ENCODE measurements at regions not wholly inside any gene's neighbourhood (a gene's known extent, or its start where the extent isn't known, plus 50 kb on each side); places are given as distances from the start of the nearest gene placed in this dataset.

- H3K23ac ChIP-seq (ENCODE audit: low read depth, low read length, poor library complexity) = no peak overlapping the region
- H3K27ac ChIP-seq (replicated peaks; ENCODE audit: low read length) = no peak overlapping the region
- H4K91ac ChIP-seq (ENCODE audit: low read depth, low read length, poor library complexity) = no peak overlapping the region
- no peaks in the 10 kb centered on the region for H3K79me1 ChIP-seq (ENCODE audit: low read depth, low read length)
- no peak overlapping the region for H3K14ac ChIP-seq (ENCODE audit: low read length)
- no peak overlapping the region for H2BK120ac ChIP-seq (ENCODE audit: low read depth, low read length)
- WGBS, 2 donors (ENCODE audit: extremely low coverage in 2 of 2, insufficient read length in 2 of 2, insufficient replicate concordance in 1 of 2) = no CpG with 5 or more reads among the region's 21 CpGs
- no peak overlapping the region for H2AFZ ChIP-seq (ENCODE audit: low read length)
- no peak overlapping the region for H4K8ac ChIP-seq (ENCODE audit: low read depth, low read length)
- no peak overlapping the region for H2BK12ac ChIP-seq (ENCODE audit: low read length)
- no peak for DNase-seq (ENCODE audit: low spot score)
- H3K9me3 ChIP-seq (replicated peaks in 1 of 2; ENCODE audit: control insufficient read depth in 2 of 2, insufficient read depth in 1 of 2, low read depth in 1 of 2, low read length in 2 of 2) = no peaks in the 10 kb centered on the region
- no peak overlapping the region for H3K18ac ChIP-seq (ENCODE audit: low read length)
- H2AK5ac ChIP-seq (ENCODE audit: low read depth, low read length) = no peak overlapping the region
- no peak overlapping the region for H3K4ac ChIP-seq (ENCODE audit: low read length)
- peaks cover 0 to 25% (median 0%) of the 10 kb centered on the region in 3 experiments for H3K27me3 ChIP-seq (ENCODE audit: control insufficient read depth in 3 of 3, insufficient read depth in 3 of 3, low read depth in 1 of 3, low read length in 3 of 3)
- no peaks in the 10 kb centered on the region for H3K36me3 ChIP-seq (replicated peaks in 1 of 2; ENCODE audit: control insufficient read depth in 2 of 2, insufficient read depth in 2 of 2, low read length in 2 of 2)
- no peak overlapping the region for H3K4me2 ChIP-seq (ENCODE audit: insufficient read depth, low read length, poor library complexity, severe bottlenecking)
- no peak overlapping the region for H2BK5ac ChIP-seq (ENCODE audit: low read length)
- H2BK15ac ChIP-seq (ENCODE audit: low read length) = no peak overlapping the region
- no peak overlapping the region for H3K4me3 ChIP-seq (ENCODE audit: low read length in 2 of 2)
- no peaks in the 10 kb centered on the region for H3K4me1 ChIP-seq (ENCODE audit: control insufficient read depth in 2 of 2, insufficient read depth in 1 of 2, low read depth in 1 of 2, low read length in 2 of 2)
- H3K9ac ChIP-seq (ENCODE audit: low read depth, low read length, poor library complexity) = no peak overlapping the region
These were observed 132.6 kb downstream of the NR2F2 start for GRCh38 chr15:96462768-96463750.

GRCh38 chr15:96466389-96466947 is 136.0 kb downstream of the NR2F2 start:
- Histone ChIP-seq H4K8ac (ENCODE audit: low read depth, low read length) (no peak overlapping the region), H3K9me3 (replicated peaks in 1 of 2; ENCODE audit: control insufficient read depth in 2 of 2, insufficient read depth in 1 of 2, low read depth in 1 of 2, low read length in 2 of 2) (no peaks in the 10 kb centered on the region), H3K23ac (ENCODE audit: low read depth, low read length, poor library complexity) (no peak overlapping the region), H3K9ac (ENCODE audit: low read depth, low read length, poor library complexity) (no peak overlapping the region), H4K91ac (ENCODE audit: low read depth, low read length, poor library complexity) (no peak overlapping the region), H2BK15ac (ENCODE audit: low read length) (no peak overlapping the region), H3K27me3 (ENCODE audit: control insufficient read depth in 3 of 3, insufficient read depth in 3 of 3, low read depth in 1 of 3, low read length in 3 of 3) (peaks cover 0 to 29% (median 0%) of the 10 kb centered on the region in 3 experiments), H3K36me3 (replicated peaks in 1 of 2; ENCODE audit: control insufficient read depth in 2 of 2, insufficient read depth in 2 of 2, low read length in 2 of 2) (no peaks in the 10 kb centered on the region), H3K27ac (replicated peaks; ENCODE audit: low read length) (no peak overlapping the region), H3K14ac (ENCODE audit: low read length) (no peak overlapping the region), H3K4ac (ENCODE audit: low read length) (no peak overlapping the region), H2BK12ac (ENCODE audit: low read length) (no peak overlapping the region), H3K79me1 (ENCODE audit: low read depth, low read length) (no peaks in the 10 kb centered on the region), H2AK5ac (ENCODE audit: low read depth, low read length) (no peak overlapping the region), H3K18ac (ENCODE audit: low read length) (no peak overlapping the region), H3K4me2 (ENCODE audit: insufficient read depth, low read length, poor library complexity, severe bottlenecking) (no peak overlapping the region), H2BK5ac (ENCODE audit: low read length) (no peak overlapping the region), H2BK120ac (ENCODE audit: low read depth, low read length) (no peak overlapping the region), H3K4me1 (ENCODE audit: control insufficient read depth in 2 of 2, insufficient read depth in 1 of 2, low read depth in 1 of 2, low read length in 2 of 2) (no peaks in the 10 kb centered on the region), H3K4me3 (ENCODE audit: low read length in 2 of 2) (no peak overlapping the region), H2AFZ (ENCODE audit: low read length) (no peak overlapping the region)
- no CpG with 5 or more reads among the region's 4 CpGs for WGBS, 2 donors (ENCODE audit: extremely low coverage in 2 of 2, insufficient read length in 2 of 2, insufficient replicate concordance in 1 of 2)
- DNase-seq (ENCODE audit: low spot score) = no peak

- Histone ChIP-seq H3K27me3 (ENCODE audit: control insufficient read depth in 3 of 3, insufficient read depth in 3 of 3, low read depth in 1 of 3, low read length in 3 of 3) (peaks cover 0 to 25% (median 0%) of the 10 kb centered on the region in 3 experiments), H2AFZ (ENCODE audit: low read length) (no peak overlapping the region), H3K4me3 (ENCODE audit: low read length in 2 of 2) (no peak overlapping the region), H3K14ac (ENCODE audit: low read length) (no peak overlapping the region), H2BK12ac (ENCODE audit: low read length) (no peak overlapping the region), H3K27ac (replicated peaks; ENCODE audit: low read length) (no peak overlapping the region), H3K36me3 (replicated peaks in 1 of 2; ENCODE audit: control insufficient read depth in 2 of 2, insufficient read depth in 2 of 2, low read length in 2 of 2) (no peaks in the 10 kb centered on the region), H2BK120ac (ENCODE audit: low read depth, low read length) (no peak overlapping the region), H3K9me3 (replicated peaks in 1 of 2; ENCODE audit: control insufficient read depth in 2 of 2, insufficient read depth in 1 of 2, low read depth in 1 of 2, low read length in 2 of 2) (no peaks in the 10 kb centered on the region), H3K9ac (ENCODE audit: low read depth, low read length, poor library complexity) (no peak overlapping the region), H3K79me1 (ENCODE audit: low read depth, low read length) (no peaks in the 10 kb centered on the region), H3K23ac (ENCODE audit: low read depth, low read length, poor library complexity) (no peak overlapping the region), H2AK5ac (ENCODE audit: low read depth, low read length) (no peak overlapping the region), H2BK5ac (ENCODE audit: low read length) (no peak overlapping the region), H3K4me1 (ENCODE audit: control insufficient read depth in 2 of 2, insufficient read depth in 1 of 2, low read depth in 1 of 2, low read length in 2 of 2) (no peaks in the 10 kb centered on the region), H4K8ac (ENCODE audit: low read depth, low read length) (no peak overlapping the region), H2BK15ac (ENCODE audit: low read length) (no peak overlapping the region), H3K18ac (ENCODE audit: low read length) (no peak overlapping the region), H3K4ac (ENCODE audit: low read length) (no peak overlapping the region), H3K4me2 (ENCODE audit: insufficient read depth, low read length, poor library complexity, severe bottlenecking) (no peak overlapping the region), H4K91ac (ENCODE audit: low read depth, low read length, poor library complexity) (no peak overlapping the region)
- WGBS, 2 donors (ENCODE audit: extremely low coverage in 2 of 2, insufficient read length in 2 of 2, insufficient replicate concordance in 1 of 2) = no CpG with 5 or more reads among the region's 3 CpGs
- DNase-seq (ENCODE audit: low spot score) = no peak
These were observed 137.5 kb downstream of the NR2F2 start for GRCh38 chr15:96468036-96468435.

- Histone ChIP-seq H3K9ac (ENCODE audit: low read depth, low read length, poor library complexity) (no peak overlapping the region), H3K14ac (ENCODE audit: low read length) (no peak overlapping the region), H2BK5ac (ENCODE audit: low read length) (no peak overlapping the region), H4K91ac (ENCODE audit: low read depth, low read length, poor library complexity) (no peak overlapping the region), H4K8ac (ENCODE audit: low read depth, low read length) (no peak overlapping the region), H3K4ac (ENCODE audit: low read length) (no peak overlapping the region), H2BK120ac (ENCODE audit: low read depth, low read length) (no peak overlapping the region), H2AFZ (ENCODE audit: low read length) (no peak overlapping the region), H3K79me1 (ENCODE audit: low read depth, low read length) (no peaks in the 10 kb centered on the region), H3K18ac (ENCODE audit: low read length) (no peak overlapping the region), H2AK5ac (ENCODE audit: low read depth, low read length) (no peak overlapping the region), H3K23ac (ENCODE audit: low read depth, low read length, poor library complexity) (no peak overlapping the region), H3K27ac (replicated peaks; ENCODE audit: low read length) (no peak overlapping the region), H3K9me3 (replicated peaks in 1 of 2; ENCODE audit: control insufficient read depth in 2 of 2, insufficient read depth in 1 of 2, low read depth in 1 of 2, low read length in 2 of 2) (no peaks in the 10 kb centered on the region), H3K27me3 (ENCODE audit: control insufficient read depth in 3 of 3, insufficient read depth in 3 of 3, low read depth in 1 of 3, low read length in 3 of 3) (peaks cover 0 to 24% (median 2%) of the 10 kb centered on the region in 3 experiments), H3K4me2 (ENCODE audit: insufficient read depth, low read length, poor library complexity, severe bottlenecking) (no peak overlapping the region), H3K4me3 (ENCODE audit: low read length in 2 of 2) (no peak overlapping the region), H2BK12ac (ENCODE audit: low read length) (no peak overlapping the region), H3K36me3 (replicated peaks in 1 of 2; ENCODE audit: control insufficient read depth in 2 of 2, insufficient read depth in 2 of 2, low read length in 2 of 2) (no peaks in the 10 kb centered on the region), H3K4me1 (ENCODE audit: control insufficient read depth in 2 of 2, insufficient read depth in 1 of 2, low read depth in 1 of 2, low read length in 2 of 2) (no peaks in the 10 kb centered on the region), H2BK15ac (ENCODE audit: low read length) (no peak overlapping the region)
- no CpG with 5 or more reads among the region's 19 CpGs for WGBS, 2 donors (ENCODE audit: extremely low coverage in 2 of 2, insufficient read length in 2 of 2, insufficient replicate concordance in 1 of 2)
- DNase-seq (ENCODE audit: low spot score) = no peak
These were observed 140.3 kb downstream of the NR2F2 start for GRCh38 chr15:96470681-96471310.
